ENCODE measurements at regions not wholly inside any gene's neighbourhood (a gene's known extent, or its start where the extent isn't known, plus 50 kb on each side); places are given as distances from the start of the nearest gene placed in this dataset.

DNA sequence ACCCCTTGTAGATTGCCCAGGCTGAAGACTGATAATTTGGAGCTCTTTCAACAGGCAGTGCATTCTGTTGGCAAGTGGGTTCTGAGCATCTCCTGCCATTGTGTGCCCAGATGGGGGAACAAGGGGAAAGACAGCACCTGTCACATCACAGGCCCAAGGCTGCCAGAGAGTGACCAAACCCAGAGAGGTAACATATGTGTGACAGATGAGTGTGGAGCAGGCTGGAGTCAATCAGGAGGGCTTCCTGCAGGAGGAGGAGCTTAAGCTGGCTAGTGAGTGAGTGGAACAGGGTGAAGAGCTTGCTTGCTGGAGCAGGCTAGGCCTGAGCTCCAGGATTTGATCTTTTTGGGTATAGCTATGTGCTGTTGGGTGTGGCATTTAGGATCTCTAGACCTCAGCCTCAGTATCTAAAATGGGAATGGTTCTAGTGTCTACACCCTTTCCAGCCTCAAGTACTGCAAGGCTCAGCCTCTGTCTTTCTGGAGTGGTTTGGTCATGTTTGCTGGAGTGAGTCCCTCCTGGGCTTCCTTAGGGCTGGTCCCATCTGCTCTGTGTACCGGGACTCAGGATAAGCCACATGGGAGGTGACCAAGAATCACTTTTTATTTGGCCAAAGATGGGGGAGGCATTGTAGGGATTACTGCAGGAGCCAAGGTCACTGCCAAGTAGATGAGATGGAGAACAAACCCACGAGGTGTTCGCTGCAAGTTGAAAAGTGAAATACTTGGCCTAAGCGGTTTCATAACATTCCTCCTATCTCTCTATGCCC lies 152.4 kb upstream of the TSHZ3 start:
- DNase-seq (ENCODE audit: low read depth), result no peak

DNA sequence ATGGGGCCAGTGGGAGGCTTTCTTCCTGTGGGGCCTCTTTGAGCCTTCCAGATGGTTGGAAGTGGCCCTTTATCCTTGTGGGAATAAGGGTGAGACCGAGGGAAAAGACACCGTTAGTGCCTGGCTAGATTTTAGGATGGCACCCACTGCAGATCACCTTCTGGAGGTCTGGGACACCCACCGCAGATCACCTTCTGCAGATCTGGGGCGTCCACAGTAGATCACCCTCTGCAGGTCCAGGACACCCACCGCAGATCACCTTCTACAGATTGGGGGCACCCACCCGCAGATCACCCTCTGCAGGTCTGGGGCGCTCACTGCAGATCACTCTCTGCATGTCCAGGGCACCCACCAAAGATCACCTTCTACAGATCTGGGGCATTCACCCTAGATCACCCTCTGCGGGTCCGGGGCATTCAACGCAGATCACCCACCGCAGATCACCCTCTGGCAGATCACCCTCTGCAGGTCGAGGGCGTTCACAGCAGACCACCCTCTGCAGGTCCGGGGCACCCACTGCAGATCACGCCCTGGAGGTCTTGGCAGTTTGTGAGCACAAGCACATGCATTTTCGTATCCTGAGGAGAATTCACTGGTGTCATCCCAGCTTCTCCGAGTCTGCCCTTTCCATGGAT lies 153.4 kb upstream of the TSHZ3 start:
- DNase-seq (ENCODE audit: low read depth), result no peak

GRCh38 chr19:31503211-31503610 lies 154.0 kb upstream of the TSHZ3 start:
- no peak for DNase-seq (ENCODE audit: low read depth)

GRCh38 chr19:31504221-31504620 lies 155.0 kb upstream of the TSHZ3 start:
- DNase-seq (ENCODE audit: low read depth), result no peak

GRCh38 chr19:31505596-31505910 lies 156.3 kb upstream of the TSHZ3 start:
- DNase-seq (ENCODE audit: low read depth), result no peak

DNA sequence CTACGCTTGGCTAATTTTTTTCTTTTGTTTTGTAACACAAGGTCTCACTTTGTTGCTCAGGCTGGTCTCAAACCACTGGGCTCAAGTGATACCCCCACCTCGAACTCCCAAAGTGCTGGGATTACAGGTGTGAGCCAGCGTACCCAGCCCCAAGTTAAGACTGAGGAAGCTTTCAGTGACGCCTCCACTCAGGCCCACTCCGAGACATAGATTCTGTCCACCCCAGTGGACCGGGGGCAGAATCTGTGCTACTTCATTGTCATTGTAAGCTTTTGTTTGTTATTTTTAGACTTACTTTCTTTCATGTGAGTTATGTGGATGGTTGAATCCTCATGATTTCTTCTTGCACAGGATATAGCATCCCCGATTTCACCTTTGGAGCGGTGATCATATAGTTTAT lies 156.9 kb upstream of the TSHZ3 start:
- no peak for DNase-seq (ENCODE audit: low read depth)

DNA sequence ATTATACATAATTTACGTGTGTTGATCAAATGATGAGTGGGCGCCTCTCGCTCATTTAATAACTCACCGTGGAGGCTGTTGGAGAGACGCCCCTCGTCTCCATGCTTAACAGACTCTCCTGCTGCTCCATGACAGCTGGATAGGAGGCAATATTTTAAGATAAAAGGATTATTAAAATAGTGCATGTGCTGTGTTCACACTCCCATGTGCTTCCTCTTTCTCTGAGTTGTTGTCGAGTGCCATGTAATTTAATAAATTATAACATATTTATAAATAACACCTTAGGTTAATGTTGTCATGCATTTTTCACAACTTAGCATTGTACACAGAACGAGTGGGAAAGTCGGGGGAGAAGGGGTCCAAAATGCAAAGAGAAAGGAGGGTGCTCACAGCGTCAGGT lies 161.4 kb upstream of the TSHZ3 start:
- no peak for DNase-seq (ENCODE audit: low read depth)

DNA sequence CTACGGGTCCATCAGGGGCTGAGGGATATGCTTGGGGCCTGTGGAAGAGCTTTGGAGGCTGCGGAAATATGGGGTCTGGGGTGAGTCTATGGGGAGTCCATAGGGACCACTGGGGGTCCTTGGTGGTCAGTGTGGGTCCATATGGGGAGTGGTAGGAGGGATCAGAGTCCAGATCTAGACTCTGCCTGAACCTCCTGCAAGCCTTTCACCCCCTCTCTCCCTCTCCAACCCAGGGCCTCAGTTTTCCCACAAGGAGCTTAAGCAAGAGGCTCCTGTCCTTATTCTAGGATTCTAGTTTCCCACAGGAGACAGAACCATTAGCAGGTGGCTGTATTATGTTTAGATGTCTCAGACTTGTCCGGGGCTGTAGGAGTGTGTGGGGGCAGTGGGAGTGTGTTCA lies 161.9 kb upstream of the TSHZ3 start:
- DNase-seq (ENCODE audit: low read depth), result no peak

GRCh38 chr19:31511696-31512095 lies 162.5 kb upstream of the TSHZ3 start:
- no peak for DNase-seq (ENCODE audit: low read depth)

DNA sequence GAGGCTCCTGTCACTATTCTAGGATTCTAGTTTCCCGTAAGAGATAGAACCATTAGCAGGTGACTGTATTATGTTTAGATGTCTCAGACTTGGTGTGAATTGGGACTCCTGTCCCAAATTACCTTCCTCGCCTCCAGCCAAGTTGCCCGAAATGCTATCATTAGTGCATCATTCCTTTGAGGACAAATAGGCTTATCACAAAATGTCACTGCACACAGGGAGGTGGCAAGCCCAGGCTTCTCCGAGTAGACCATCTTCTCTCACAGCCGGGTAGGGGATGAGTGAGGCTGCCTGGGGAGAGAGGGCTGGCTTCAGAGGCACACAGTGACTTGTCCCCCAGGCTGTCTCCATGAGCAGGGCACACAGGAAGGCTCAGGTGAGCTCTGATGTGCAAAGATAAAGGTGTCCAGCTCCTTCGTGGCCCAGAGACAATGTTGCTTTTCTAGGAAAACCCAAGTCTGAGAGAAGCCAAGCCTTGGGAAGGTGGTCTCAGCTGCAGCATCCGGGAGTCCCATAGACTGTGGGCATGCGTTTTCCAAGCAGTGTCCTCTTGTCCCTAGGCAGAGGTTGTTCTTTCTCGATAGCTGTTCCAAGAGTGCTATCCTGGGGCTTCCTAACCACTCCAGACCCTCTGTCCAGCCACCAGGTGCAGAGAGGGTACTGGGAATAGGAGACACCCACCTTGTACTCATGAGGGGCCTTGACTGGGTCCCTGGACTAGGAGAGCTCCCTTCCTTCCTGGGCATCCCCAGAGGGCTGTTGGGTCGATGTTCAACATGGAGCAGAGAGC lies 163.1 kb upstream of the TSHZ3 start:
- DNase-seq (ENCODE audit: low read depth), result no peak

GRCh38 chr19:31513841-31514240 lies 164.6 kb upstream of the TSHZ3 start:
- no peak for DNase-seq (ENCODE audit: low read depth)

- DNase-seq (ENCODE audit: low read depth), result no peak
Measured at GRCh38 chr19:31515931-31516330, 166.7 kb upstream of the TSHZ3 start.

GRCh38 chr19:31516756-31517155 lies 167.5 kb upstream of the TSHZ3 start:
- DNase-seq (ENCODE audit: low read depth), result no peak

DNA sequence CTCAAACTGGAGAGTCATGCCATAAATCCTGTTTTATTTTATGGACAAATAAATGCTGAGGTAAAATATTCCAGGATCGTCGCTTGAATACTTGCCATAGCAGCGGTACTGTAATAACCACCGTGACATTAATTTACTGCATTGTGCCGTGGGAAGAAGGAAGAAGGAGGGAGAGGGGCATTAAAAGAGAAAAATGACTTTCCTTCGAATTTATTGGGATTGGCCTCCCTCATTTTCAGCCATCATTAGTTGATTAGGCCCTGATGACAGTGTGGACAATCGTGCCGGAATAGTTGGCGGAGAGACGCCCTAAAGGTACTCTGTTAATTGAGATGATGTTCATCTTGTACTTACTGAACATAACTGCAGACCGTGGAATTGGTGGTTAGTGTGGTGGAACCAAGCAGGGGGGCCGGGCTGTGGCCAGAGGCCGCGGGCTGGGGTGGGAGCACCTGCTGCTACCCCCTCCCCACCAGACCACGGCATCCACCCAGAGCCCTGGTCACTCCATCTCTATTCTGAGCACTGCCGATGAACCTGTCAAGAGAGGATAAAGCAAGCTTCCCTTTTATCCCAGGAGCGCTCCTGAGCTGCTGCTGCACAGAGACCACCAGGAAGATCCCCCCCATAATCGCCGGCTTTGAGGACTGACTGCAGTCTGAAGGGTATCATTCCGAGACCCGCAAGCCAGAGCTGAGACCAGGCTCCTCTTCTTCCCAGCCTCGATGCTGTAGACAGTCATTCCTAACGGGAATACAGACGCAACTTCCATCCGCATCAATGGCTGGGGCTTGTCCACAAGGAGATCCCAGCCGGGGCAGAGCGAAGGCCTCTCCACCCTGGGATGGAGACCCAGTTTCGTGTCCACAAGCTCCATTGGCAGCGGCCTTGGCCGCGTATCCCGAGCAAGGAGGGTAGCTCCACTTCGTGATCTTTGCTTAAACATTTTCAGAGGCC lies 168.3 kb upstream of the TSHZ3 start:
- no peak for DNase-seq (ENCODE audit: low read depth)

GRCh38 chr19:31518216-31519020 lies 169.2 kb upstream of the TSHZ3 start:
- no peak for DNase-seq (ENCODE audit: low read depth)

- DNase-seq (ENCODE audit: low read depth), result no peak
Measured at GRCh38 chr19:31519256-31519655, 170.0 kb upstream of the TSHZ3 start.

- no peak for DNase-seq (ENCODE audit: low read depth)
Measured at GRCh38 chr19:31519908-31520307, 170.7 kb upstream of the TSHZ3 start.

GRCh38 chr19:31520633-31521032 lies 171.4 kb upstream of the TSHZ3 start:
- DNase-seq (ENCODE audit: low read depth), result no peak

DNA sequence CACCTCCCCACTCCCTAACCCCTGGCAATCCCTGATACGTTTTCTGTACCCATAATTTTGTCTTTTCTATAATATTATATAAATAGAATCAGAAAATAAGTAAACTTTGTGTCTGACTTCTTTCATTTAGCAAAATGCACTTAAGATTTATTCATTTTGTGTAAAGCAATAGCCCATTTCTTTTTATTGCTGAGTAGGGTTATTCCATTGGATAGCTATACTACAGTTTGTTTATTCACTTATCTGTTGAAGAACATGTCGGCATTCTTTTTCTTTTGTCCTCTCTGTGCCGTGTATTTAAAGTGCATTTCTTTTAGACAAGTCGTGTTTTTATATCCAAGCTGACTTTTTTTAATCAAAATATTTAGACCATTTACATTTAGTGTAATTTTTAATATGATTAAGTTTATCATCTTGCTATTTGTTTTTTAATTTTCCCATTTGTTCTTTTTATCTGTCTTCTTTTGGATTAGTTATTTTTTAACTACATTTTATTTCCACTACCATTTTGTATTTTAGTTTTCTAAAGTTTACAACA lies 176.4 kb upstream of the TSHZ3 start:
- DNase-seq (ENCODE audit: low read depth), result no peak

GRCh38 chr19:31527443-31527842 lies 178.2 kb upstream of the TSHZ3 start:
- DNase-seq (ENCODE audit: low read depth), result no peak

- no peak for DNase-seq (ENCODE audit: low read depth)
Measured at GRCh38 chr19:31528261-31528660, 179.0 kb upstream of the TSHZ3 start.
